Neural cell (in vitro differentiated cells): ENCODE measurements at regions not wholly inside any gene's neighbourhood (a gene's known extent, or its start where the extent isn't known, plus 50 kb on each side); places are given as distances from the start of the nearest gene placed in this dataset.

ENCODE experiments used
- CTCF ChIP-seq: fragments of 450-650 bp; IDR thresholded peaks from 2 replicates; pipeline ENCODE4 v1.5.1; 2014; ENCODE audit warnings: antibody characterized with exemption, mild to moderate bottlenecking, moderate library complexity; ENCODE audit not compliant: poor library complexity, severe bottlenecking
- EP300 ChIP-seq: fragments of 450-650 bp; conservative IDR thresholded peaks from 2 replicates; pipeline ENCODE4 v1.6.1; 2014; ENCODE audit warnings: antibody characterized with exemption, mild to moderate bottlenecking, moderate library complexity; ENCODE audit not compliant: poor library complexity, severe bottlenecking
- EZH2 ChIP-seq: fragments of 200-600, 300-800 bp; shearing (Covaris generic), sonication (generic); IDR thresholded peaks from 2 replicates; pipeline ENCODE4 v1.6.1; 2014; ENCODE audit warnings: antibody characterized with exemption, low read length, borderline replicate concordance, mild to moderate bottlenecking; ENCODE audit not compliant: insufficient read depth, poor library complexity, severe bottlenecking
- POLR2AphosphoS5 ChIP-seq: IDR thresholded peaks from 2 replicates; pipeline ENCODE4 v1.6.1; 2012
- REST ChIP-seq: IDR thresholded peaks from 2 replicates; pipeline ENCODE4 v1.6.1; 2012; ENCODE audit warnings: borderline replicate concordance
- SMC3 ChIP-seq: fragments of 450-650 bp; conservative IDR thresholded peaks from 2 replicates; pipeline ENCODE4 v1.6.1; 2014; ENCODE audit warnings: antibody characterized with exemption, mild to moderate bottlenecking, moderate library complexity; ENCODE audit not compliant: poor library complexity
- TAF1 ChIP-seq: IDR thresholded peaks from 2 replicates; pipeline ENCODE4 v1.6.1; 2012; ENCODE audit warnings: low read depth

- no peak for TF ChIP-seq CTCF
- no peak for TF ChIP-seq EP300
- no peak for TF ChIP-seq REST
- TF ChIP-seq POLR2AphosphoS5, result no peak
- TF ChIP-seq SMC3, result no peak
- TF ChIP-seq EZH2, result no peak
- TF ChIP-seq TAF1, result no peak
Observed at GRCh38 chr4:180106997-180107396, 2136.2 kb upstream of the TENM3 start.
